Uterus (tissue), 3 donors: ENCODE measurements at regions not wholly inside any gene's neighbourhood (a gene's known extent, or its start where the extent isn't known, plus 50 kb on each side); places are given as distances from the start of the nearest gene placed in this dataset.

Experiments used
- DNase-seq, 2 donors: peaks; one replicate each; pipeline ENCODE4 v3.0.0-alpha.2; 2019 to 2020
- H3K27ac ChIP-seq, 2 donors: fragments of 200-600 bp; sonication (generic); 1 replicate in 1 of 2; 2 replicates in 1 of 2; pipeline ENCODE4 v1.5.1; 2016 to 2018
- H3K27me3 ChIP-seq, 2 donors: fragments of 200-600 bp; sonication (generic); one replicate each; pipeline ENCODE4 v1.5.1; 2018 to 2019; ENCODE audit warnings: control low read depth in 1 of 2
- H3K36me3 ChIP-seq, 2 donors: fragments of 200-600 bp; sonication (generic); one replicate each; pipeline ENCODE4 v1.5.1; 2019; ENCODE audit warnings: control low read depth in 1 of 2
- H3K4me1 ChIP-seq, 2 donors: fragments of 200-600 bp; sonication (generic); one replicate each; pipeline ENCODE4 v1.5.1; 2018 to 2019; ENCODE audit warnings: control low read depth in 1 of 2
- H3K4me3 ChIP-seq, 2 donors: fragments of 200-600 bp; sonication (generic); 1 replicate in 1 of 2; 2 replicates in 1 of 2; pipeline ENCODE4 v1.5.1; 2018 to 2019; ENCODE audit warnings: mild to moderate bottlenecking in 1 of 2
- H3K9me3 ChIP-seq, 2 donors: fragments of 200-600 bp; sonication (generic); one replicate each; pipeline ENCODE4 v1.5.1; 2019; ENCODE audit warnings: control low read depth in 1 of 2
- CTCF ChIP-seq, 4 experiments: fragments of 200-600 bp in 2 of 4; fragments of 450-650 bp in 2 of 4; sonication (generic) in 2 of 4; IDR thresholded peaks; one replicate each; pipeline ENCODE4 v1.5.1; 2016 to 2019; ENCODE audit warnings: antibody characterized with exemption in 4 of 4, mild to moderate bottlenecking in 2 of 4, moderate library complexity in 1 of 4
- POLR2A ChIP-seq, 2 donors: fragments of 450-650 bp; IDR thresholded peaks; one replicate each; pipeline ENCODE4 v1.6.1; 2016; ENCODE audit warnings: antibody characterized with exemption in 2 of 2, mild to moderate bottlenecking in 1 of 2, moderate library complexity in 1 of 2
- intact Hi-C: fragments of 100-400 bp; cut with DNase I; formaldehyde crosslinking; loops from one replicate; pipeline ENCODE4 v1.15.1; 2023; ENCODE audit warnings: low total_unique reads
- donor health status: DM: yes; HTN: yes; CAD: no.

GRCh38 chr9:96033896-96034295 lies 158.4 kb downstream of the ERCC6L2 start:
- H3K4me3 ChIP-seq, result no peak overlapping the region
- TF ChIP-seq POLR2A (IDR thresholded peaks at IDR 0.05), result no peak
- TF ChIP-seq CTCF (IDR thresholded peaks at IDR 0.05), result no peak
- no peaks in the 10 kb centered on the region for H3K4me1 ChIP-seq
- no peaks in the 10 kb centered on the region for H3K36me3 ChIP-seq
- no peaks in the 10 kb centered on the region for H3K9me3 ChIP-seq
- H3K27ac ChIP-seq, result no peak overlapping the region
- H3K27me3 ChIP-seq, result no peaks in the 10 kb centered on the region
- DNase-seq, result no peak
- intact Hi-C loops, result no loop called here

GRCh38 chr9:96031916-96032534 lies 156.5 kb downstream of the ERCC6L2 start:
- intact Hi-C loops, result no loop called here
- Histone ChIP-seq H3K9me3 (no peaks in the 10 kb centered on the region), H3K36me3 (no peaks in the 10 kb centered on the region), H3K4me1 (peaks cover 0 to 12% of the 10 kb centered on the region in 2 donors), H3K27ac (no peak overlapping the region), H3K27me3 (no peaks in the 10 kb centered on the region), H3K4me3 (no peak overlapping the region)
- TF ChIP-seq CTCF (IDR thresholded peaks at IDR 0.05), result no peak
- TF ChIP-seq POLR2A (IDR thresholded peaks at IDR 0.05), result no peak
- no peak for DNase-seq

GRCh38 chr9:96031366-96031824 lies 155.9 kb downstream of the ERCC6L2 start:
- H3K4me3 ChIP-seq, result no peak overlapping the region
- H3K9me3 ChIP-seq, result no peaks in the 10 kb centered on the region
- no peak overlapping the region for H3K27ac ChIP-seq
- intact Hi-C loops, result no loop called here
- H3K36me3 ChIP-seq, result no peaks in the 10 kb centered on the region
- TF ChIP-seq POLR2A (IDR thresholded peaks at IDR 0.05) (no peak), CTCF (IDR thresholded peaks at IDR 0.05) (no peak)
- no peaks in the 10 kb centered on the region for H3K27me3 ChIP-seq
- peaks cover 0 to 13% of the 10 kb centered on the region in 2 donors for H3K4me1 ChIP-seq
- peak in 1 of 2 donors; percentile 31 for DNase-seq

- intact Hi-C loops, result no loop called here
- Histone ChIP-seq H3K27ac (no peak overlapping the region), H3K36me3 (no peaks in the 10 kb centered on the region), H3K9me3 (no peaks in the 10 kb centered on the region), H3K4me3 (no peak overlapping the region), H3K4me1 (peaks cover 0 to 13% of the 10 kb centered on the region in 2 donors), H3K27me3 (no peaks in the 10 kb centered on the region)
- no peak for DNase-seq
- TF ChIP-seq CTCF (IDR thresholded peaks at IDR 0.05), result no peak
- TF ChIP-seq POLR2A (IDR thresholded peaks at IDR 0.05), result no peak
Measured at GRCh38 chr9:96029722-96030530, 154.4 kb downstream of the ERCC6L2 start.
